GM12874 (cell line): ENCODE measurements at regions not wholly inside any gene's neighbourhood (a gene's known extent, or its start where the extent isn't known, plus 50 kb on each side); places are given as distances from the start of the nearest gene placed in this dataset.

Experiments
- TF ChIP-seq, protein P1 (sequence below): IDR thresholded peaks from 2 replicates; pipeline ENCODE4 v1.5.1; 2011; ENCODE audit warnings: low read depth, mild to moderate bottlenecking, control low read depth, low read length, moderate library complexity; ENCODE audit not compliant: insufficient read depth

DNA sequence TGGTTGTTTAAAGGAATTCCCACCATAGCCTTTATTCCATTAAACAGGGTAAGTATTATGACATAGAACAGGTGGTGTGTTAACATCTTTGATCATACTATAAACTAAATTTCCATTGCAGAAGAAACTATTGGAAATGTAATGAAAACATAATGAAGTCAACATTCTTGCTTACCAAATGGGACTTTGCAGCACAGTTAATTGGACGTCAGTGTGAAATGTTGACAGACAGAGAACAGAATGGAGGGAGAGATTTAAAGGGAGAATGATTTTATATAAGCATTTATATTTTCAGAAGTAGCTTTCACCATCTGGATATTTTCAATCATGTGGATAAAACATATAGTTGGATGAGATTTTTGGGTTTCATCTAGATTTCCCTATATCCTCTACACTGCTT lies 311.3 kb downstream of the TUSC1 start:
- TF ChIP-seq, protein P1, sequence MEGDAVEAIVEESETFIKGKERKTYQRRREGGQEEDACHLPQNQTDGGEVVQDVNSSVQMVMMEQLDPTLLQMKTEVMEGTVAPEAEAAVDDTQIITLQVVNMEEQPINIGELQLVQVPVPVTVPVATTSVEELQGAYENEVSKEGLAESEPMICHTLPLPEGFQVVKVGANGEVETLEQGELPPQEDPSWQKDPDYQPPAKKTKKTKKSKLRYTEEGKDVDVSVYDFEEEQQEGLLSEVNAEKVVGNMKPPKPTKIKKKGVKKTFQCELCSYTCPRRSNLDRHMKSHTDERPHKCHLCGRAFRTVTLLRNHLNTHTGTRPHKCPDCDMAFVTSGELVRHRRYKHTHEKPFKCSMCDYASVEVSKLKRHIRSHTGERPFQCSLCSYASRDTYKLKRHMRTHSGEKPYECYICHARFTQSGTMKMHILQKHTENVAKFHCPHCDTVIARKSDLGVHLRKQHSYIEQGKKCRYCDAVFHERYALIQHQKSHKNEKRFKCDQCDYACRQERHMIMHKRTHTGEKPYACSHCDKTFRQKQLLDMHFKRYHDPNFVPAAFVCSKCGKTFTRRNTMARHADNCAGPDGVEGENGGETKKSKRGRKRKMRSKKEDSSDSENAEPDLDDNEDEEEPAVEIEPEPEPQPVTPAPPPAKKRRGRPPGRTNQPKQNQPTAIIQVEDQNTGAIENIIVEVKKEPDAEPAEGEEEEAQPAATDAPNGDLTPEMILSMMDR = no peak

DNA sequence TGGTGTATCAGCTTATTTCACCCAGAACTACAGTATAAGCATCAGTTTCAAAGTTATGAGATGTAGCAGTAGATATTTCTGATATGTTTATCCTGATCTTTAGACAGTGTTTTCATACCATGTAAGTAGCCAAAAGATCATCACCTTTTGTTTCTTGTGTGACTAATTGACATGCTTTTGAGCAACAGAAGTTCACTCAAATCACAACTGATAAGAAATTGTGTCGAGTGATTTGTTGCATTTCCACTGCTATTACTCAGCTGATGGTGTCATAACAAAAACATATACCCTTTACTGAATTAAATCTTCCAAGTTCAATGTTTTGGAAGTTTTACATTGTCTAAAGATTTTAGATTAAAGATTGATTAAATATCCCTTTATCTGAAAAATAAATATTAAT lies 324.5 kb downstream of the TUSC1 start:
- TF ChIP-seq, protein P1 = no peak

DNA sequence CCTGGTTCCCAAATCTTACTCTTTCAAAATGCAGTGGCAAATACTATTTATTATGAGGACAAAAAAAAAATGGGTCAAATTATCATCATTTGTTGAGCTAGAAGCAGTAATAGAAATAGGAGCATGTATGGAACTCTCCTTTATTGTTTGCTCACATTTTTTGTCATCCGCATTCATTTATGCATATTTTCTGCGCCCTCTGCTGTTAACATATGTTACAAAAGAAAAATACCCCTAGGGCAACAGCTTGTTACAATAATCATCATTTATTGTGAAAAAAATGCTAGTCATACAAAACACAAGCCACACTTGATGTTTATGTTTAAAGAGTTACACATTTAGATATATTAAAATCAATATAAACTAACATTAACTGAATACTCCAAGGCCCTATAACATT lies 328.2 kb downstream of the TUSC1 start:
- TF ChIP-seq, protein P1 = no peak

DNA sequence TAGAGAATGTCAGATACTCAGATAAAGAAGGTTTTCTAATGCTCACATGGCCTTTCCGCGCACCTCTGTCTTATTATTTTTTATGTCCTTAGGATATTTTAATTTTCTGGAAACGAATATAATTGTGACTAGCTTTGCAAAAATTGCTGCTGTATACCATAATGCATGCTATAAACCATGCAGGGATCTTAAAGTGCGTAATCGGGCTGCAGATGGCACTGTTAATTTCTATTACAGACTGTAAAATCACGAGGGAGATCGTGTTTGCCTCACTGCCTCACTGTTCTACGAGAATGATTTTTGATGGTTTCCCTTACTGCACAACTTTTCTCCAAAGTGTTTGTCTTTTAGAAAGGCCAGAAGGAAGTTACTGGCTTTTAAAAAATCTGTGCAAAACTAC lies 356.1 kb downstream of the TUSC1 start:
- TF ChIP-seq, protein P1 = no peak

DNA sequence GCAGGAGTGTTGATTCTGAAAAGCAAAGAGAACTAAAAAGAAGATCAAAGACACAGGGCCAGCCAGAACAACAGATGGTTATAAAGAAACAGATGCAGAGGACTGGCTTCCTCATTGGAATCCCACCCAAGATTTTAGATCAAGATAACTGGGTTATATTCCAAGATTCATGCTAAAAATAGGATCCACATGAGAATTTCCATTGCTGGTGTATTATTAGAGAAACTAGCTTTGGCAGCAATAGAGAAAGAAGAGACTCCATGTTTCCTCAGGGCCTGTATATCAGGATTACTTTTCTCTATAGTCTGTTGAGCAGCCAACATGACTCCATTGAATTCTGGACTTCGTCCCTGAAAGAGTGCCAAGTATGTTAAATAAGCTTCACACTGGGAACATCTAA lies 367.3 kb downstream of the TUSC1 start:
- TF ChIP-seq, protein P1 = no peak

DNA sequence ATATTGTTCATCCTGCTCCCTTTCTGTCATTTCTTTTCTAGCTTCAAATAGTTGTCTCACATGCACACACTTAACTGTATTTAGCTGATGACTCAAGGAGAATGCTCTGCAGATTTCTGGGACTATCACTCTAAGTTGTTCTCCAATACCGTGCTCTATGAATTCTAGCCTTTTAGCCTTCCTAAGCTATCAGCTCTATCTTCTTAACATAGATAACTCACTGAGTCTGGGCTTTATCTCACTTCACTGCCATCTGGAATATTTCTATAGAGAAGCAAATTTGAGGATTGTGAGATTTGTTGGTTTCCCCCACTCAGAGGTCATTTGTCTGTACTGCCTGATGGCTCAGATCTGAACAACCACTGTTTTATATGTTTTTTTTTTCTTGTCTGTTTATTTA lies 369.7 kb downstream of the TUSC1 start:
- TF ChIP-seq, protein P1 = no peak

DNA sequence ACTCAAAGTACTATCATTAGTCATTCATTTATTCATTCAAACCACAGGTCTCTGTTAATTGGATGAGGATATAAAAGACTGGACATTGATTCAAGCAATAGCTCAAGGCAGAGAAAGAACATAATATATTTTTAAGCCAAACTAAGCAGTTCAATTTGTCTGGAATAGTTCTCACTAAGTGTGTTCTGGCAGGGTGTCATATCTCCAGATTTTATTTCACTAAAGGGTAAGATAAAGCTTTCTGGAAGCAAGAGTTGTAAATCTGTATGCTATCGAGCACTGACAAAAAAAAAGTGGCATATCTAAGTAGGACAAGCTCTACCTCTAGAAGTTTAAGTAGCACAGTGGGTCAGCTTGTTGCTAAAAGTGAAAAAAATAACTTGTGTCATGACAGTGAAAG lies 375.6 kb downstream of the TUSC1 start:
- TF ChIP-seq, protein P1 = no peak

DNA sequence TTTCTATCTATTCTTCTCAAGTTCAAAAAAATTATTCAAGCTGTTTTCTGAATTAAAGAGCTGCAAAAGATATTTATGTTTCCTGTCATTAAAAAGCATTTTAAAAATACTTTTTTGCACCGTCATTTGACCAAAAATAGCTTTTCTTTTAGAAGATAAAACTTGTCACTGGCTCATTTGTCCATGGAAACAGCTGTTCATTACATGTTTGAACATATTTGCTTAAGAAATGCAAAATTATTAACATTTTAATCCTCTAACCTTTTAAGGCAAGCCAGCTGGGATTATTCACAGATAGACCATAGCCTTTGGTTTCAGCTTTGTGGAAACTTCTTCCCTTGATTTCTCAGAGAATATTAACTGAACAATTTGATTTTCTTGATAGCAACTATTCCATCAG lies 393.9 kb downstream of the TUSC1 start:
- TF ChIP-seq, protein P1 = no peak
